ENCODE measurements at regions not wholly inside any gene's neighbourhood (a gene's known extent, or its start where the extent isn't known, plus 50 kb on each side); places are given as distances from the start of the nearest gene placed in this dataset.

DNA sequence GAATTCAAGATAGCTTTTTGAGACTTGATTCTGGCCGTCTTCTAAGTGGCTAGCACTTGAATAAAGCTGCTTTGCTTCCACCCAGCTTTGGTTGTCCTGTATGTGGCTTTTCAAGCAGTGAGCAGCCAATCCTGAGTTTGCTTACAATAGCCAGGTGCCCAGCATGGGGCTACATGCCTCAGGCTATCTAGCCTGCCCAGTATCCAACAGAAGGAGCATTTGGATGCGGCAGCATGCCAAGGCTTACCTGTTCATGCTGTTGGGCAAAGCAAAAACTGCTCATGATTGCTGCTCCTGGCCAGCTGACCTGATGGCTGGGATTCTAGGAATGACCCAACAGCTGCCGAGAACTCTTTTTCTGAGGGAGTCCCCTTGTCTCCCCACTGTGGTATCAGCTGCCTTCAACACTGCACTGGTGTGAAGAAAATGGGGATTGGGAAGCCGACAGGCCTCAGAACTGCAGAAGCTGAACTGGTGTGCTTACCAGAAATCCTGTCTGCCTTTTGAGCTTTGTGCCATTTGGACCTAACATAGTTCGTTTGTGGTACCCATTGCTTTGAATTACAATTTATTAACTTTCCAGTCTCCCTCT lies 618.9 kb upstream of the IGFBP3 start:
- DNase-seq (ENCODE audit: low read depth) = no peak

DNA sequence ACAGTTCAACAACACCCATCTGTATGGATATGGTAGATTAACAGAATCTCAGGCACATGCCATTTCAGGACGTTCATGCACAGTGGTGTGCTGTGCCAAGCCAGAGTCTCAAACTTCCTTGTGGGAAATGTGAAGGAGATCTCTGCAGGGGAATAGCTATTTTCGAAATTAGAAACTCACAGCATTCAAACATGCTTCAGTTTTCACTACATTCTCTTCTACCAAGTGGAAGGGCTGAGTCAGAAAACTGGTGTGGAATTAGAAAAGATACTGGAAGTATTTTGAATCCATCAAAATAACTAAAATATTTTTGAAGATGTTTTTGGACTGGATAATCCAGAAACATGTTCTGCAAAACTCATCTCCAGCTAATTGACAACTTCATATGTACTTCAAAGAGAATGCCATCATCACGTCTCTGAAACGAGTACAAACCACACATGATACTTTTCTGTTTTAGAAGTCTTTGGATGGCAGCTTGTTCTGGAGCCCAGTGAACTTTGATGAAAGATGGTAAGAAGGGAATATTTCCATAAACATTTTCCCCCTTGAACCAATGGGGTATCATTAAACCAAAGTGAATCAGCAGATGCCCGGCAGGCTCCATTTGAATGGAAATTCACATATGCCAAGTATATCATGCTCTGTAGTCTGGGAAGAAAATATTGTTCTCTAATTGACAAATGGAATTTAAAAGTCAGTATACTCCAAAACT lies 616.3 kb upstream of the IGFBP3 start:
- DNase-seq (ENCODE audit: low read depth) = no peak

DNA sequence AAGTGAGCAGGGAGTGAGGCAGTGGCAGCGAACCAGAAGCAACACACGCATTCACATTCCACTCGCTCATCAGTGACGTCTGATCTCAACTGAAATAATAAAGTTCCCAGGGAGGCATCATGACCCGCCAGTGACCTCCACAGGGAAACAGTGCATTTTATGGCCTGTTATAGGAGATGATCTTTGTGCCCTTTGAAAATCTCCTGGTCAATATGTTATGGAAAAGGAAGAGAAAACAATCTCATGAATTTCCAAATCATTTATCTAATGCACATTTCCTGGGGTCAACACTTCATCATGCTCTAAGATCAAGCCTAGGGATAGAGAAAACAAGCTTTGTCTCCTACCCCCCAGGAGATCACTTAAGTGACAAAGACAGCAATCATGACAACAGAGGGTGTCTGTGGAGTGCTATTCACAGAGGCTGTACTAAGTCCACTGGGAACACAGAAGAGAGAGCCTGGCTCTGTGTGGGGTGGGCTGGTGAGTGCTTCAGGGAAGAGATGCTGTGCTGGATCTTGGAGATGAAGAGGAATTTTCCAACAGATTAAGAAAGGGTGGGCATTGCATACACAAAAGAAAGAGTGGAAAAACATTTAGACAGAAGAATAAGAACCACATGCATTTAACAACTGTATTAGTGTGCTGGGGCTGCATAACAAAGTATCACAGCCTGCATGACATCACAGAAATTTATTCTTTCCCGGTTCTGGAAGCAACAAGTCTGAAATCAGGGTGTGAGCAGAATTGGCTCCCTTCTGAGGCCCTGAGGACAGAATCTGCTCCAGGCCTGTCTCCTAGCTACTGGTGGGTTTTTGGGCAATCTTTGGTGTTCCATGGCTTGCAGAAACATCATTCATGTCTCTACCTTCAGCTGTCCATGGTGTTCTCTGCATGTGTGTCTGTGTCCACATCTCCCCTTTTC lies 613.9 kb upstream of the IGFBP3 start:
- no peak for DNase-seq (ENCODE audit: low read depth)

DNA sequence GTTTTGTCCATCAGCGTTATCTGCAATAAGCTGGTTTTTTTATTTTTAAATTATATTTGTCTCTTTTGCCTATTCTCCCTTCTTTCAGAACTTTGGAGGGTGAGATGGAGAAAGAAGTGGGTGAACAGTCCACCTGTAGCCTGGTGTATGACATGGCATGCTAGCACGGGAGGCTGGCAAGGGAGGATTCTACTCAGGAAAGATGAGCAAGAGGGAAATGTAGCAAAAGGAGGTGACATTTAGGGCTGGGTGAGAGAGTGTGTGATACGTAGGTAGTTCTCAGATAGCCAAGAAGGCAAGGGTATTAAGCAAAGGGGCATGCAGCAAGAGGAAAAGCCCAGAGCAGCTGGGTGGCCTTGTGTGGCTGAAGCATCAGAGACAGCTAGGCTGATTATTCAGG lies 612.9 kb upstream of the IGFBP3 start:
- DNase-seq (ENCODE audit: low read depth) = no peak

DNA sequence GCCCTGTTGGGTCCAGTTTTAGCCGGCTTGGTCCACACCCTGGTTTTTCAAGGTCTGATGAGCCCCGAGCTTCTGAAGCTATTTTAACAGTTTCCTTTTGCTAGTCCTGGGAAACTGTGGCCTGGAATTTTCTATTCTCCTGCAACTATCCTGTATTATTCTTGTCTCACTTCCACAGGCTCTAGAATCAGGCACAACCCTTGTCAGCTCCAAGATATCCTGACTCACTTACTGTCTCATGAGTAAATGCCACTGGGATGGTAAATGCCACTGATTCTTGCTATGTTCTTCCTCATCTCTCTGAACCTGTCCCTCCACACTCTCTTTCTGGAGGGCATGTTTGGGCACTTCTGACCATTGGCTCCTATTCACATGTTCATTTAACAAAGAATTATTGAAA lies 611.5 kb upstream of the IGFBP3 start:
- no peak for DNase-seq (ENCODE audit: low read depth)

DNA sequence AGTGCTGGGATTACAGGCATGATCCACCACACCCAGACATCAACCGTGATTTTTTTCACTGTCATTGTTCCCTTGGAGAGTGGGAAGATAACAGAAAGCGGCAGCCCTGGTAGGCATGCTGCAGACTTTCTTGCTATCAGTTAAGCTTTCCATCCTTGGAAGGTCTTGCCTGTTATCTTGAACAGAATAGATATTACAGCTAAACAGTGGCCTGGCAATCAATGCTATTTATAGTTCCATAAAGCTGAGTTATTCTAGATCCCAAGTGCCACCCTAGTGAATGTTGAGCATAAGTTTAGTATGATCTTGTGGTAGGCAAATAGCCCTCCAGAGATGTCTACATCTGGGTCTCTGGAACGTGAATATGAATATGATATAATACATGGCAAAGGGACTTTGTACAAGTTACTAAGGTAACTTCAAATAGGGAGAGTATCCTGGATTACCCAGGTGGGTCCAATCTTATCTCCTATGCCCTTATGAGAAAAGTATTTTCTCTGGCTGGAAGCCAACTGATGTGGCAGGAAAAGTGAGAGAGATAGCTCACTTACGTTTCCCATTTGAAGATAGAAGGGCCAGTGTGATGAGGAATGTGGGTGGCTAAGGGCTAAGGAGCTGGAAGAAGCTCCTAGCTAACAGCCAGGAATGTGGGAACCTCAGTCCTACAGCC lies 609.1 kb upstream of the IGFBP3 start:
- no peak for DNase-seq (ENCODE audit: low read depth)

DNA sequence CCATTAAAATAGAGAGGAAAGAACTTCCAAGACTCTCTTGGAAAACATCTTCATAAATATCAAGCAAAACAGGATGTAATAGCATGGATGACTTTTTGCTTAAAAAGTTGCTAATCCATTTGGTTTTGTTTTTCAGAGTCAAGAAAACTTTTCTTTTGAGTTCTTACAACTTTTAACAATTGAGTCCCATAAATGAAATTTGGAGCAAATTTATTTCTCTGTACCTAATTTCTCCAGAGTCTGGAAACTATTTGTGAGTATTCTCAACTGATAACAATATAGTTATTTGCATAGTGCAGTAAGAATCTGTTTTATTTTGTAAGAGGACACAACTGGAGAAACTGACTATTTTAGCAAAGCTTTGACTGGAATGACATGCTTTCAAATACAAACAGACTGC lies 606.3 kb upstream of the IGFBP3 start:
- DNase-seq (ENCODE audit: low read depth) = no peak

DNA sequence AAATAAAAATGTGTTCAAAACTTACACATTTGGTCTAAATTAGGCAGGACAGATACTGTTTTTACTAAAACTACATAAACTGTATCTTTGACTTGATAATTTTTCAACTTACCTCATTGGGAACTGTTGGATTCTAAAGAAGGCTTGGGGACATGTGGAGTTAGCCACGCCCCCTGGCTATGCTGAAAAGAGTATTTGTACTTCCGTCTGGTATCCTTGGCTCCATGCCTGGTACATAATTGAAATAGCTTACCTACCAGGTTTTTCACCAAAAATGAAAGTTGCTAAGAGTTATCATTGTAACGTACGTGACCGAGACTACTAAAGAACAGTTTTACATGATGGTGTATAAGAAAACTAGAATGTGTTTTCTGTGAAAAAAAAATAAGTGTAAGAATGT lies 604.8 kb upstream of the IGFBP3 start:
- no peak for DNase-seq (ENCODE audit: low read depth)

DNA sequence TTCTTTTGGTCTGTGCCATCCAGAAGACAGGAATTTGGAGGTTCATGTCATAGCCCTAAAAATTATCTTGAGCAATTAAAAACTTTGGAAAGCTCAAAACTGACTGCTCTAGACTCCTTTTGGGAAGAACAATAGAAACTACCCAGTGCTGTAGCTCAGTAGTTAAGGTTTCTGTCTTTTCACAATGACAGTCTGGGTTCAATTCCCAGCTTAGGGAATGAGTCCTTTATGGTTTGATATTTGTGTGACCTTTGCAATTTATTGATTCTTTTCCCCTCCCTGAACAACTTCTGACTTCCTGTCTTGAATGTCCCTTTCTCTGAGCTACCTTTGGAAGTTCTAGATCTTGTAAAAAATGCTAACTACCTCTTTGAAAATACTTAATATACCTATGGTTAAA lies 603.3 kb upstream of the IGFBP3 start:
- DNase-seq (ENCODE audit: low read depth) = no peak

DNA sequence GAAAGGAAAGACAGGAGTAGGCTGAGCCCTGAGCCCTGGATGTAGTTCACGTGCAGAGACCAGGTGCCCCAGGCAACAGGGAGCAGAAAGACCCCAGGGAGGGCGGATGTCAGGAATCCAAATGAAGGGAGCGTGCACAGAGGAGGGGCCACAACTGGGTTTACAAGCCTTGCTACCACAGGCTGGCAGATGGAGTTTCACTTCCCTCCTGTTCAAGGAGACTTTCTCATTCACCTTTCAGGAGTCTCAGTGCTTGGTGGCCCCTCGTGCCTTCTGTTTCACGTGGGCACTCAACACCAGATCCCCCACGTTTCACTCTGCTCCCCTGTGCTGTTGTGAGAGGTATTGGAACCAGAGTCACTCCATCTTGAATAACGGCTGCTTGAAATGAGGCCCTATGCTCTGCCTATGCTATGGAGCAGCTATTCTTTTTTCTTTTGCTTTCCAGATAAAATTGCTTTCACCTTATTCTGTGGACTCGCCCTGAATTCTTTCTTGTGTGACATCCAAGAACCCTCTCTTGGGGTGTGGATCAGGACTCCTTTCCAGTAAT lies 601.4 kb upstream of the IGFBP3 start:
- DNase-seq (ENCODE audit: low read depth) = no peak

DNA sequence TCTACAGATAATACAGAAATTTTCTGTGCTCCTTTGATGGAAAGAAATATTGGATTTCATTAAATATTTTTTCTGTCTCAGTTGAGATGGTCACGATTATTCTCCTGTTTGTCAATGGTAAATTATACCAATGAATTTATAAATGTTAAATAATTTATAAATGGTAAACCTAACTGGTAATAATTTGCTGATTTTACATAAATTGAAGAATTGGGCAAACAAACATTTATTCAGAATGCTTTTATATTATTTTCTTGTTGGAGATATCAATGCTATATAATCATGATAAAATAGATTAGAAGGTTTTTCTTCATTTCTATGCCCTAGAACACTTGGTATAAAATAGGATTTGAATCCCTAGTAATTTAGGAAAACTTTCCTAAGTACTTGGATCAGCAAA lies 597.6 kb upstream of the IGFBP3 start:
- DNase-seq (ENCODE audit: low read depth) = no peak

DNA sequence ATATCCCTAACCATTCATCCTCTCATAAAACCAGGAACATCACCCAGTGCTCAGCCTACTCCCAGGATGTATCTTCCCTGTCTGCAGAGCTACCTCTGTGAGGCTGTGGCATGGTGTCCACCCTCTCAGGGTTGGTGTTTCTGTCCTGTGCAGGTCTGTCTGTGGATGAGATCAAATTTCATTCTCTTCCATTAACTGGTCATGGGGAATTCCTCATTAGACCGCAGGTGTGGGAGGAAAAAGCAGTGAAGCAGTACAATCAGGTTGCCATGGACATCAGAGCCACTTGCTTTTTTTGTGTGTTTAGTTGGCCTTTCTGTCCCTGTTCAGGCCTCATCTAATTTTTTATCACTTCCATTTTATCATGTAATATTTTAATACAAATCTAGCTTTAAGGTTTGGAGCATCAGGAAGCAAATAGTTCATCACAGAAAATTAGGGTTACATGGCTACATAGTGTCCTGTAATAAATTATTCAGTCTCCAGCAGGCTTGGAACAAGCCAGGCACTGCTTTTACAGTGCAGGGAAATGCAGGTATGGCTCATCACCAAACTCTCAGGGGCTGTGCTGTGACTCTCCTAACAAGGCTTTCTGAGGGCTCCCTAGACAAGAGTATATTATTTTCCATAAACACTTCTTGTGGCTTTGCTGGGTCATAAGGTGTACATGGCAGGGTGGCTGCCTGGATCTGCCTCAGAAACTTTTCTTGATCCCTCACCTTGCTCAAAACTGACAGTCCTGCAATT lies 594.9 kb upstream of the IGFBP3 start:
- no peak for DNase-seq (ENCODE audit: low read depth)

DNA sequence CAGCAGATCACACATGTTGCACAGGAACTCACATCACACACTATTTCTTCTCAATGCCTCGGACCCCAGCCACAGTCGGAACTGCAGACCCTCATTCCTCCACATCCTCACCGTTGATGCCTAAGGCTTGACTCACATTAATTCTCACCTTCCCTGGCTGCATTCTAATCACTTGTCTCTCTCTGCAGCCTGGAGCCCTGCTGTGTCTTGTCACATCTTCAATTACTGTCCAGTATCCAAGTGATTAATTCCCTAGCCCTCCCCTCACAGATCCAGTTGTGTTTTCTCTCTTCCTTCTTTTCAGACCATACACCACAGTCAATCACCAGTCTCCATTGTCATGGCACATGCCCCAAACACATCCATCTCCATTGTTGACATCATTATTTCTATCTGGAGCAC lies 592.4 kb upstream of the IGFBP3 start:
- DNase-seq (ENCODE audit: low read depth) = no peak

DNA sequence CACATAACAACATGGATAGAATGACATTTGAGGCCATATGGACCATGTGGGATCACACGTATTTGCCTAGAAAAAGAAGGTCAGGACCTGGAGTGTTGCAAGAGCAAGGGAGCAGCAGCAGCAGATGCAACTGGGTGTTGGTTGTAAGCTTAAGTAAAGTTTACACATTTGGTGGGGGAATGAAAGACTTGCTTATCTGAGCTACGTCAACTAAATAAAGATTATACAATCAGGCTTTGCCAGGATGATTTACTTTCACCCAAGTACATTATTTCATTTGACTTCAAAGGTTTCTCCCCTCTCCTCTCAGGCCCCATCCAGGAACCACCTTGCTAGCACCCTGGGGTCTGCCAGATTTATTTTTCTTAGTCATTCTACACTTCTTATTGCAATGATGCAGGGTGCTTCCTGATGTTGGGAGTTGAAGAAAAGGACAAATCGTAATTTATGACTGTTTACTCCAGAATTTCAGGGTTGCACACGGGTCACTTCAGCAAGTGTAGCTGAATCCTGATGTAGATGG lies 591.9 kb upstream of the IGFBP3 start:
- DNase-seq (ENCODE audit: low read depth) = no peak

DNA sequence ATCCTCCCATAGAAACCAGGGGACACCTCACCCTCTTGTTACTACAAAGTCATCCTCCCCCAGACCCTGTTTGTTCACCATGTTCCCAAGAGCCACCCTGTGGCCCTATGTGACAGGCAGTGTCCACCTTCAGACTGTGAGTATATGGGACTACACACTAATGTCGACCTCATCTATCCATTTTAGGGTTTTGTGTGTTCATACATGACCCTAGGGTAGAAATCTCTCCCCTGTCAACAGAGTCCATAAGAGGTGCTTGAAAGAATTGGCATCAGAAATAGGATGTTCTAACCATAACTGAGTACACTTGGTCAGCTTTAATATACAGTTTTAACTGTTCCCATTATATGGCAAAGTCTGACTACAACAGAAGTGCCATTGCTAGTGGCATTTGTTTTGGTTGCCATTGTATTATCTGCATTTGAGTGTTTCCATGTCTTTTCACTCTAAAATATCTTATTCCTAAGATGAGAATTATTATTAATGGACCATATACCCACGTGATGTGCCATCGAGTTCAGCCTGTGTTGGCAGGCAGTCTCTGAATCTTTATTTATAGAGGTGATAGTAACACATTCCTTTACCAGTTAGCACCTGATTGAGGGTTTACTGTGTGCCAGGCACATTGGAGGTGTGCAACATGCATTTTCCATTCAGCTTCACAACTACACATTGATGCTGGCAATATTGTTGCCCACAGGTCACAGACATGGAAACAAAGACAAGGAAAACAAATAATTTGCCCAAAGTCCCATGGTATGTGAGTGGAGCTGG lies 590.6 kb upstream of the IGFBP3 start:
- no peak for DNase-seq (ENCODE audit: low read depth)

DNA sequence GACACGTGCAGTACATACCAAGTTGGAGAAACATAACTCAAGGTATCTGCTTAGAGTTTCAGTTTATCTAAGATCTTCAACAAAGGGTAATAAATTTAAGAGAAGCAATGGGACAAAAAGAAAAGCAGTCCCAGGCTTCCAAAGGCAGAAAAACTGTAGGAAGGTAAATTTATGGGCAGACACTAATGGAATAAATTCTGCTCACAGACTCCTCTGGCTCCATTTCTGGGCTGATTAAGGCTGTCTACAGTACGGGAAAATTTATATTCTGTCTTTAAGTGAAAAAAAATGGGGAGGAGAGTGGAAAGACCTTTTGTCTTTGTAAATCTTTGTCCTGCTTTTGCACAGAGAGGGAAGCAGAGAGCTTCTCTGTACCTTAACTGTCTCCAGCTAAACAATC lies 587.5 kb upstream of the IGFBP3 start:
- DNase-seq (ENCODE audit: low read depth) = no peak

DNA sequence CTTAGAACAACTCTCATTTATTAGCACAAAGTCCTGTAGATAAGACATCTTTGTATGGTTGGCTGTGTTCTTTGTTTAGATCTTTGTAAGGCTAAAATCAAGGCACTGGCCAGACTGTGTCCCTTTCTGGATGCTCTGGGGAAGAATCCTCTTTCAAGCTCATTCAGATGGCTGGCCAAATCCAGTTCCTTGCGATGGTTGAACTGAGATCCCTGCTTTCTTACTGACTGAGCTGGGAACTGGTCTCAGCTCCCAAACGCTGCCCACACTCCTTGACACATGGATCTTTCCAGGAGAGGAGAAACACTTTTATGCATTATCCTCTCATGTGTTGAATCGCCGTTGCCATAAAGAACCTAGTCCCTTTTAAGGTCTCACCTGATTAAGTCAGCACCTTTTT lies 586.5 kb upstream of the IGFBP3 start:
- DNase-seq (ENCODE audit: low read depth) = no peak

DNA sequence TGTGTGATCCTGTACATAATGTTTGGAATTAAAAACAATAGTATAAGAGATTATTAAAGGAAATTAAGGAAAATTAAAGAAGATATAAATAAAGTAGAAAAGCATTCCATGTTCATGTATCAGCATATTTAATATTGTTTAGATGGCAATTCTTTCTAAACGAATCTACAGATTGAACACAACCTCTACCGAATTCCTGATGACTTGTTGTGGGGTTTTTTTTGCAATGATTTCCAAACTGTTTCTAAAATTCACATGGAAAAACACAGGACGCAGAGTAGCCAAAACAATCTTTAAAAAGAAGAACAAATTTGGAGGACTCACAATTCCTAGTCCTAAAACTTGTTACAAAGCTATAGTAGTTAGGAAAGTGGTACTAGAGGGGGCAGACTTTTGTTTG lies 573.4 kb upstream of the IGFBP3 start:
- DNase-seq (ENCODE audit: low read depth) = no peak

DNA sequence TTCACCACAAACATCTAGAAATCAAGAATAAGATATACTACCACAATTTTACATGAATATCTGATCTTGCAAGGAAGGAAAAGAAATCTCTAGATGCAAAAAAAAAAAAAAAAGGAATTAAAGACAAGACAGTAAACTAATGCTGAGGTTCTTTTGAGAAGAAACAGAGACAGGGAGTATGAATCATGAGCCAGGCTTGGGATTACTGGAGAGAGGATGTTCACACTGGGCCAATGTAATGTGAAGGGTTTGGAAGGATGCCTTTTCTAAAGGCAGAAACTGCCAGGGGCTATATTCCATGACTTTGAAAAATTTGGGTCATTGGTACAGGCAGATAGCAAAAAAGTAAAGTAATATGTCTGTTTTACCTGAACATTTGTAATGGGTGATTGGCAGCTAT lies 573.0 kb upstream of the IGFBP3 start:
- peak; percentile 57 for DNase-seq (ENCODE audit: low read depth)

DNA sequence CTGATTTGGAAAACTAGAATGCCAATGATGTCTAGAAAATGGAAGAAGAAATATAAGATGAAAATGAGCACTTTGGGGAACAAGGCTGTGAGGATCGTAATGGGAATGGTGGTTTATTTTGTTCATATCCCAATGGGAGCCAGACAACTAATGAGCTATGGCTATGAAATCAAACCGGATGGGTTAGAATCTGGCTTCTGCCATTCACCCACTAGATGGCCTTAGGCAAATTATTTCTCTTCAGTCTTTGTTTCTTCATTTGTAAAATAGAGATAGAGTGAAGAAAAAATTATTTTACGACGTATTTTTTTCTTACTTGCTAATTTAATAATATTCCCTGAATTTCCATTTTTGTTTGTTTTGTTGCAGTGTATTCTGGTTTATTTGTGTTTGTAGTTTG lies 572.1 kb upstream of the IGFBP3 start:
- DNase-seq (ENCODE audit: low read depth) = no peak

DNA sequence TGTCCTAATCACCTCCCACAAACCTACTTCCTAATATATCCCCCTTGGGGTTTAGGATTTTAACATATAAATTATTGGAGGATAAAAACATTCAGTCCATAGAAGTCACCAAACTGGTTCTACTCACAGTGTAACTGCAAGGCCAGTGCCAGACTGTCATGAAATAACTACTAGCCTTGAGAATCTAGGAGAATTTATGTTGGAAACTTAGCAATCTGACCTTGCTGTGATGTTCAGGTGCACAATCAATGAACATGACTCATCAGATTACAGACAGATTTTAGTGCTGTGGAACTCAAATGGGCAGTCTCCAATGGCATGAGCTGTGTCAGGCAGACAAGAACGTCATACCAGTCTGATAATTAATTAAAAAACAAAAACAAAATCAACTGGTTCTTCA lies 571.4 kb upstream of the IGFBP3 start:
- no peak for DNase-seq (ENCODE audit: low read depth)
